ENCODE measurements at regions not wholly inside any gene's neighbourhood (a gene's known extent, or its start where the extent isn't known, plus 50 kb on each side); places are given as distances from the start of the nearest gene placed in this dataset.

GRCh38 chr5:93191035-93191817 is 389.8 kb downstream of the NR2F1-AS1 start:
- in situ Hi-C loops (cut with MboI), result no loop called here
- RAD21 ChIA-PET (ENCODE audit: unreplicated experiment), result no interaction called here
- H3K4me2 ChIP-seq (ENCODE audit: control insufficient read depth, insufficient read depth), result no peak overlapping the region

More at GRCh38 chr5:93191035-93191817, 389.8 kb downstream of the NR2F1-AS1 start:
- Histone ChIP-seq H4K20me1 (ENCODE audit: control insufficient read depth, insufficient read depth) (no peaks in the 10 kb centered on the region), H2AFZ (ENCODE audit: control insufficient read depth, low read depth, low read length) (no peak overlapping the region), H3K79me2 (ENCODE audit: control insufficient read depth, insufficient read depth, low read length) (no peaks in the 10 kb centered on the region), H3K27ac (ENCODE audit: control insufficient read depth, insufficient read depth) (no peak overlapping the region), H3K36me3 (ENCODE audit: control insufficient read depth in 2 of 2, insufficient read depth in 2 of 2, low read length in 1 of 2) (no peaks in the 10 kb centered on the region), H3K4me3 (no peak overlapping the region), H3K4me1 (ENCODE audit: control insufficient read depth, insufficient read depth, low read length) (no peaks in the 10 kb centered on the region), H3K27me3 (replicated peaks in 1 of 2; ENCODE audit: control insufficient read depth in 2 of 2, insufficient read depth in 2 of 2, low read length in 1 of 2) (no peaks in the 10 kb centered on the region), H3K9me3 (replicated peaks; ENCODE audit: control insufficient read depth, insufficient read depth, low read length) (no peaks in the 10 kb centered on the region), H3K9ac (ENCODE audit: control insufficient read depth, insufficient read depth, low read length) (no peak overlapping the region)
- DNase-seq (ENCODE audit: low read depth, low spot score), result no peak
- no peak for FAIRE-seq
- ChIA-PET CTCF (no interaction called here), POLR2A (no interaction called here), SMC1A (ENCODE audit: uncharacterized antibody, unreplicated experiment) (no interaction called here)
- no TSS peak for BruUV-seq (replicated peaks)
- TF ChIP-seq MYB (IDR thresholded peaks at IDR 0.05; ENCODE audit: borderline replicate concordance, low read depth, low read length) (no peak), EGR1 (IDR thresholded peaks at IDR 0.05; ENCODE audit: borderline replicate concordance in 1 of 2, low read depth in 2 of 2, low read length in 2 of 2) (no peak), NKRF (conservative IDR thresholded peaks at IDR 0.05) (no peak), YBX1 (IDR thresholded peaks at IDR 0.05) (no peak), NFYA (IDR thresholded peaks at IDR 0.05; ENCODE audit: borderline replicate concordance, low read depth, low read length) (no peak), RB1 (IDR thresholded peaks at IDR 0.05; ENCODE audit: borderline replicate concordance) (no peak), POLR2AphosphoS2 (IDR thresholded peaks at IDR 0.05; ENCODE audit: low read depth, low read length) (no peak), HCFC1 (IDR thresholded peaks at IDR 0.05; ENCODE audit: low read length) (no peak)
- WGBS (ENCODE audit: insufficient coverage, insufficient replicate concordance, low lambda C conversion rate, missing lambda C conversion rate), result 50% methylated on average over 11 of the region's 11 CpGs
- intact Hi-C loops (cut with micrococcal nuclease; ENCODE audit: unreplicated experiment), result no loop called here
- ATAC-seq, result no peak

All from GM12878 (cell line).